GM21825 (cell line): ENCODE measurements at regions not wholly inside any gene's neighbourhood (a gene's known extent, or its start where the extent isn't known, plus 50 kb on each side); places are given as distances from the start of the nearest gene placed in this dataset.
A peak's percentile ranks its signal among the peaks of the same experiment; 100 is the strongest.

Experiments used
- ATAC-seq: cut with Tn5 transposase; IDR thresholded peaks from one replicate; pipeline ENCODE4 v1.9.1; 2021; ENCODE audit warnings: mild to moderate bottlenecking, moderate library complexity; ENCODE audit not compliant: unreplicated experiment

- ATAC-seq, result no peak
Measured at GRCh38 chr10:88023676-88024075, 160.3 kb downstream of the PTEN start.

GRCh38 chr10:88026031-88026430, 162.6 kb downstream of the PTEN start:
- no peak for ATAC-seq

- ATAC-seq, result peak; percentile 56
Measured at GRCh38 chr10:88027570-88027969, 164.1 kb downstream of the PTEN start.

GRCh38 chr10:88028072-88028471, 164.6 kb downstream of the PTEN start:
- no peak for ATAC-seq

GRCh38 chr10:88028654-88029053, 165.2 kb downstream of the PTEN start:
- ATAC-seq, result no peak

GRCh38 chr10:88032566-88032965, 169.1 kb downstream of the PTEN start:
- ATAC-seq, result no peak

- ATAC-seq, result no peak
Measured at GRCh38 chr10:88033385-88033784, 170.0 kb downstream of the PTEN start.

GRCh38 chr10:88033793-88034192, 170.4 kb downstream of the PTEN start:
- no peak for ATAC-seq

- ATAC-seq, result no peak
Measured at GRCh38 chr10:88036126-88036525, 172.7 kb downstream of the PTEN start.

GRCh38 chr10:88037623-88038022, 174.2 kb downstream of the PTEN start:
- no peak for ATAC-seq

- no peak for ATAC-seq
Measured at GRCh38 chr10:88038268-88038667, 174.8 kb downstream of the PTEN start.

- no peak for ATAC-seq
Measured at GRCh38 chr10:88039496-88040200, 176.2 kb downstream of the PTEN start.

GRCh38 chr10:88041243-88042159, 178.1 kb downstream of the PTEN start:
- no peak for ATAC-seq

- ATAC-seq, result no peak
Measured at GRCh38 chr10:88042160-88043100, 179.0 kb downstream of the PTEN start.

GRCh38 chr10:88045096-88045495, 181.7 kb downstream of the PTEN start:
- ATAC-seq, result no peak

- no peak for ATAC-seq
Measured at GRCh38 chr10:88045656-88046415, 182.4 kb downstream of the PTEN start.

- no peak for ATAC-seq
Measured at GRCh38 chr10:88047579-88047978, 184.2 kb downstream of the PTEN start.

GRCh38 chr10:88048312-88048711, 184.9 kb downstream of the PTEN start:
- no peak for ATAC-seq

GRCh38 chr10:88049204-88049603, 185.8 kb downstream of the PTEN start:
- ATAC-seq, result no peak

- no peak for ATAC-seq
Measured at GRCh38 chr10:88057720-88058119, 194.3 kb downstream of the PTEN start.
